H1 (cell line): ENCODE measurements at regions not wholly inside any gene's neighbourhood (a gene's known extent, or its start where the extent isn't known, plus 50 kb on each side); places are given as distances from the start of the nearest gene placed in this dataset.

Experiments used
- CREB1 ChIP-seq: IDR thresholded peaks from 2 replicates; pipeline ENCODE4 v1.6.1; 2012; ENCODE audit warnings: inconsistent platforms
- EZH2 ChIP-seq: fragments of 200-600 bp; sonication (generic); IDR thresholded peaks from 2 replicates; pipeline ENCODE4 v1.7.1; 2012; ENCODE audit warnings: low read depth, mild to moderate bottlenecking, moderate library complexity, low read length, inconsistent platforms; ENCODE audit not compliant: severe bottlenecking
- KDM1A ChIP-seq: fragments of 200-600, 300-600 bp; sonication (generic); IDR thresholded peaks from 2 replicates; pipeline ENCODE4 v1.7.1; 2016; ENCODE audit warnings: mild to moderate bottlenecking, low read length, borderline replicate concordance
- SIN3A ChIP-seq, 2 experiments: IDR thresholded peaks in 1 of 2; conservative IDR thresholded peaks in 1 of 2; 2 replicates each; pipeline ENCODE4 v1.6.1; 2011 to 2012; ENCODE audit warnings: low read length in 2 of 2, improper control_type of control experiment in 1 of 2, low read depth in 1 of 2, mild to moderate bottlenecking in 1 of 2
- YY1 ChIP-seq: IDR thresholded peaks from 2 replicates; pipeline ENCODE4 v1.6.1; 2011; ENCODE audit warnings: low read depth, mild to moderate bottlenecking, low read length
- TF ChIP-seq, protein P1 (sequence below), 3 experiments: IDR thresholded peaks; 1 replicate in 2 of 3; 2 replicates in 1 of 3; pipeline versions ENCODE4 v1.5.1 to v1.6.1; 2011; ENCODE audit warnings: low read length in 3 of 3, mild to moderate bottlenecking in 3 of 3, inconsistent platforms in 2 of 3, low read depth in 1 of 3, moderate library complexity in 1 of 3; ENCODE audit not compliant: insufficient read depth in 1 of 3; ENCODE audit errors: control extremely low read depth in 1 of 3

- TF ChIP-seq, protein P1, sequence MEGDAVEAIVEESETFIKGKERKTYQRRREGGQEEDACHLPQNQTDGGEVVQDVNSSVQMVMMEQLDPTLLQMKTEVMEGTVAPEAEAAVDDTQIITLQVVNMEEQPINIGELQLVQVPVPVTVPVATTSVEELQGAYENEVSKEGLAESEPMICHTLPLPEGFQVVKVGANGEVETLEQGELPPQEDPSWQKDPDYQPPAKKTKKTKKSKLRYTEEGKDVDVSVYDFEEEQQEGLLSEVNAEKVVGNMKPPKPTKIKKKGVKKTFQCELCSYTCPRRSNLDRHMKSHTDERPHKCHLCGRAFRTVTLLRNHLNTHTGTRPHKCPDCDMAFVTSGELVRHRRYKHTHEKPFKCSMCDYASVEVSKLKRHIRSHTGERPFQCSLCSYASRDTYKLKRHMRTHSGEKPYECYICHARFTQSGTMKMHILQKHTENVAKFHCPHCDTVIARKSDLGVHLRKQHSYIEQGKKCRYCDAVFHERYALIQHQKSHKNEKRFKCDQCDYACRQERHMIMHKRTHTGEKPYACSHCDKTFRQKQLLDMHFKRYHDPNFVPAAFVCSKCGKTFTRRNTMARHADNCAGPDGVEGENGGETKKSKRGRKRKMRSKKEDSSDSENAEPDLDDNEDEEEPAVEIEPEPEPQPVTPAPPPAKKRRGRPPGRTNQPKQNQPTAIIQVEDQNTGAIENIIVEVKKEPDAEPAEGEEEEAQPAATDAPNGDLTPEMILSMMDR (IDR thresholded peaks at IDR 0.05; ENCODE audit: control extremely low read depth in 1 of 3, insufficient read depth in 1 of 3, low read depth in 1 of 3, low read length in 3 of 3): no peak
- TF ChIP-seq YY1 (no peak), SIN3A (conservative IDR thresholded peaks at IDR 0.05 in 1 of 2, IDR thresholded peaks at IDR 0.05 in 1 of 2; ENCODE audit: low read depth in 1 of 2, low read length in 2 of 2) (no peak), CREB1 (no peak), KDM1A (no peak), EZH2 (no peak)
Measured at GRCh38 chr2:49767316-49767715, 613.0 kb upstream of the FSHR start.
